LNCaP clone FGC (cell line): ENCODE measurements at regions not wholly inside any gene's neighbourhood (a gene's known extent, or its start where the extent isn't known, plus 50 kb on each side); places are given as distances from the start of the nearest gene placed in this dataset.

Experiments used
- DNase-seq: peaks from one replicate; pipeline ENCODE4 v3.0.0-alpha.2; 2011; ENCODE audit warnings: low read depth
- H3K4me3 ChIP-seq: 2 replicates; pipeline ENCODE4 v1.5.1; 2011; ENCODE audit warnings: mild to moderate bottlenecking, low read depth, low read length, control low read depth
- CTCF ChIP-seq: IDR thresholded peaks from 2 replicates; pipeline ENCODE4 v1.5.1; 2012; ENCODE audit warnings: mild to moderate bottlenecking; ENCODE audit not compliant: control insufficient read depth, insufficient read depth; ENCODE audit errors: extremely low read depth

DNA sequence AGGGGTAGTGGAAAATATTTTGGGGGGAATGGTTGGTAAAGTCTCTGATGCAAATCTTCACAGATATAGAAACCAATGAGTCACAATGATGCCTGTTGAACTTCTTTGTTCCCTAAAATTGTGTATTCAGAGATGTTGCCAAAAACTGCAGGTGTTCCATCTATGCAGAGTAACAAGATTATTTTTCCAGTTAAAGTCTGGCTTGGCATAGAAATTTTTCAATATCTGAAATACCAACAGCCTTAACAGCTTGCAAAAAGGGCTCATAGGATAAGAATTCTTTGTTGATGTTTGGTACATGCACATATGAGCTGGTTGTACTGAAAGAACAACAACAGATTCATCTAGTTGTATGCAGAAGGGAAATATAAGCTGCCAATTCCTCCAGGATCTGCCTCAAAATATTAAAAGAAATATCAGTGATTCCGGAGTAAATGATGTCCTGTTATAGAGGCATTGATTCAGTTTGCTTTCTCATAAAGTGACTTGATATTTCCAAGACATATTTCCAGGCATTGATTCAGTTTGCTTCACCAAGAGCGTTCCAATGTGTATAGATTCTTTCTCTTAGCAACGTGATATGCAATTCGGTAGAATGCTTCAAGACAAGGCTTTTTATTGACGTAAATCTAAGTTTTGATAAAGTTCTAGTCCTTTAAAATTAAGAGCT lies 564.4 kb downstream of the TMA16 start:
- TF ChIP-seq CTCF: no peak
- no peak for DNase-seq
- no peak overlapping the region for H3K4me3 ChIP-seq

DNA sequence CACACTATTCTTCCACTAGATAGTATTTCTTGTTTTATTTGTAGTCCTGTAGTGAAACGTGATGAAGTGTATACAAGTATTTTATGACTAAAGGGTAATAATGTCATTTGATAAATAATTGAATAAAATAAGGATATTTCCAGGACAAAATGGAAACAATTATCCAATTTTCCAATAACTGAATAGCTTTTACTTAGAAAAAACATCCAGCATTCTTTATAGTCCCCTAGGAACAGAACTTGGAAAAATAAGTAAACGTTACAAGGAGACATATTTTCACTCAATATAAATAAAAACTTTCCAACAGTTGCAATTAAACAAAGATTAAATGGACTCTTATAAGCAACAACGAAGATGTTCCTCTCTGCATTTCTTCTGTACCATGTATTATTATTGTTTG lies 566.0 kb downstream of the TMA16 start:
- no peak overlapping the region for H3K4me3 ChIP-seq
- no peak for TF ChIP-seq CTCF
- no peak for DNase-seq

DNA sequence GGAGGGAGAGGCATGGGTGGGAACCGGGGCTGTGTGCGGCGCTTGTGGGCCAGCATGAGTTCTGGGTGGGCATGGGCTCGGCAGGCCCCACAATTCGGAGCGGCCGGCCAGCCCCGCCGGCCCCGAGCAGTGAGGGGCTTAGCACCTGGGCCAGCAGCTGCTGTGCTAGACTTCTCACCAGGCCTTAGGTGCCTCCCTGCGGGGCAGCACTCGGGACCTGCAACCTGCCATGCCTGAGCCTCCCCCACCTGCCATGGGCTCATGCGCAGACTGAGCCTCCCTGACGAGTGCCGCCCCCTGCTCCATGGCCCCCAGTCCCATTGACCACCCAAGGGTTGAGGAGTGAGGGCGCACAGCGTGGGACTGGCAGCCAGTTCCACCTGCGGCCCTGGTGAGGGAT lies 573.9 kb downstream of the TMA16 start:
- DNase-seq: no peak
- no peak for TF ChIP-seq CTCF

DNA sequence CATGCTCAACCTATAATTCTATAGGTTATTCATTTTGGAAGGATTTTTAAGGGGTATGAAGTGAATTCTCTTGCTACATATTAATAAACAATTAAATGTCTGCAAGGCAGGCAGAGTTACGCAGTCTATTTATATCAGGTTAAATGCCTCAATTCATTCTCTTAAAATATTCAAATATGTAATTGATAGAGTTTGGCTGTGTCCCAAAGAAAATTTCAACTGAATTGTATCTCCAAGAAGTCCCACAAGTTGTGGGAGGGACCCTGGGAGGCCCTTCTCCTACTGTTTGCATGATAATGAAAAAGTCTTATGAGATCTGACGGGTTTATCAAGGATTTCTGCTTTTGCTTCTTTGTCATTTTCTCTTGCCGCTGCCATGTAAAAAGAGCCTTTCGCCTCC lies 576.1 kb downstream of the TMA16 start:
- TF ChIP-seq CTCF: no peak
- H3K4me3 ChIP-seq: no peak overlapping the region
- DNase-seq: no peak

More for the DNA sequence above, 573.9 kb downstream of the TMA16 start:
- H3K4me3 ChIP-seq: no peak overlapping the region

GRCh38 chr4:164081371-164081770 lies 586.9 kb downstream of the TMA16 start:
- DNase-seq: no peak
- H3K4me3 ChIP-seq: no peak overlapping the region
- TF ChIP-seq CTCF: no peak

GRCh38 chr4:164081801-164082200 lies 587.3 kb downstream of the TMA16 start:
- no peak overlapping the region for H3K4me3 ChIP-seq
- TF ChIP-seq CTCF: no peak
- no peak for DNase-seq

GRCh38 chr4:164087733-164088132 lies 593.2 kb downstream of the TMA16 start:
- no peak for DNase-seq
- no peak overlapping the region for H3K4me3 ChIP-seq
- TF ChIP-seq CTCF: no peak
